Gastrocnemius medialis (tissue), 4 donors: ENCODE measurements at regions not wholly inside any gene's neighbourhood (a gene's known extent, or its start where the extent isn't known, plus 50 kb on each side); places are given as distances from the start of the nearest gene placed in this dataset.

Source experiments
- ATAC-seq, 2 donors: fragments of 150-250 bp; one replicate each; pipeline ENCODE4 v1.9.1; 2016
- DNase-seq, 2 donors: peaks; one replicate each; pipeline ENCODE4 v3.0.0-alpha.2; 2019
- H3K27ac ChIP-seq, 4 donors: fragments of 200-600 bp; sonication (generic); 1 replicate in 1 of 4; 2 replicates in 3 of 4; pipeline ENCODE4 v1.5.1; 2016 to 2018; ENCODE audit warnings: mild to moderate bottlenecking in 2 of 4, moderate library complexity in 1 of 4
- H3K27me3 ChIP-seq, 3 donors: fragments of 200-600 bp; sonication (generic) in 2 of 3; 1 replicate in 1 of 3; 2 replicates in 2 of 3; pipeline versions ENCODE4 v1.5.1 to v1.6.0; 2016 to 2019; ENCODE audit warnings: mild to moderate bottlenecking in 1 of 3, moderate library complexity in 1 of 3
- H3K36me3 ChIP-seq, 2 donors: fragments of 200-600 bp; sonication (generic) in 1 of 2; one replicate each; pipeline ENCODE4 v1.5.1; 2017 to 2018
- H3K4me1 ChIP-seq, 2 donors: fragments of 200-600 bp; sonication (generic) in 1 of 2; one replicate each; pipeline ENCODE4 v1.5.1; 2016 to 2017; ENCODE audit warnings: mild to moderate bottlenecking in 2 of 2
- H3K4me3 ChIP-seq, 4 donors: fragments of 200-600 bp; sonication (generic) in 3 of 4; 1 replicate in 1 of 4; 2 replicates in 3 of 4; pipeline ENCODE4 v1.5.1; 2016 to 2019; ENCODE audit warnings: mild to moderate bottlenecking in 2 of 4
- H3K9me3 ChIP-seq, 3 donors: fragments of 200-600 bp; sonication (generic) in 2 of 3; 1 replicate in 1 of 3; 2 replicates in 2 of 3; pipeline ENCODE4 v1.5.1; 2016 to 2019
- CTCF ChIP-seq, 5 experiments: fragments of 450-650 bp in 3 of 5; fragments of 200-600 bp in 2 of 5; sonication (generic) in 2 of 5; IDR thresholded peaks in 4 of 5; conservative IDR thresholded peaks in 1 of 5; 1 replicate in 4 of 5; 2 replicates in 1 of 5; pipeline ENCODE4 v1.5.1; 2016 to 2019; ENCODE audit warnings: antibody characterized with exemption in 5 of 5, mild to moderate bottlenecking in 3 of 5, moderate library complexity in 3 of 5
- POLR2A ChIP-seq, 2 donors: fragments of 450-650 bp; IDR thresholded peaks; one replicate each; pipeline ENCODE4 v1.6.1; 2017; ENCODE audit warnings: antibody characterized with exemption in 2 of 2, mild to moderate bottlenecking in 2 of 2, moderate library complexity in 2 of 2
- in situ Hi-C, 4 donors: fragments of 200-750 bp; cut with MboI; loops; one replicate each; pipeline versions ENCODE4 v1.15.0 to v1.8.0; 2017; ENCODE audit warnings: low sequenced_read_pairs in 4 of 4
- intact Hi-C: fragments of 100-400 bp; cut with DNase I; formaldehyde crosslinking; loops from one replicate; pipeline ENCODE4 v1.15.1; 2023; ENCODE audit warnings: low total_unique reads

- DNase-seq (no peak), ATAC-seq (no peak)
- Histone ChIP-seq H3K36me3 (no peaks in the 10 kb centered on the region), H3K9me3 (no peaks in the 10 kb centered on the region), H3K4me1 (peaks cover 2 to 5% of the 10 kb centered on the region in 2 donors), H3K4me3 (no peak overlapping the region), H3K27ac (no peak overlapping the region), H3K27me3 (no peaks in the 10 kb centered on the region)
- no peak for TF ChIP-seq POLR2A (IDR thresholded peaks at IDR 0.05)
- TF ChIP-seq CTCF (IDR thresholded peaks at IDR 0.05 in 4 of 5, conservative IDR thresholded peaks at IDR 0.05 in 1 of 5): no peak
- intact Hi-C loops: no loop called here
- in situ Hi-C loops: no loop called here
Measured at GRCh38 chr15:53307952-53308624, 451.4 kb downstream of the WDR72 start.

- ATAC-seq (no peak), DNase-seq (no peak)
- no peak overlapping the region for H3K4me3 ChIP-seq
- no peaks in the 10 kb centered on the region for H3K9me3 ChIP-seq
- H3K36me3 ChIP-seq: no peaks in the 10 kb centered on the region
- TF ChIP-seq POLR2A (IDR thresholded peaks at IDR 0.05) (no peak), CTCF (IDR thresholded peaks at IDR 0.05 in 4 of 5, conservative IDR thresholded peaks at IDR 0.05 in 1 of 5) (no peak)
- intact Hi-C loops: no loop called here
- no peaks in the 10 kb centered on the region for H3K27me3 ChIP-seq
- H3K27ac ChIP-seq: no peak overlapping the region
- peaks cover 9 to 11% of the 10 kb centered on the region in 2 donors for H3K4me1 ChIP-seq
- in situ Hi-C loops: no loop called here
Measured at GRCh38 chr15:53305554-53305953, 453.9 kb downstream of the WDR72 start.

- peaks cover 9 to 11% of the 10 kb centered on the region in 2 donors for H3K4me1 ChIP-seq
- H3K4me3 ChIP-seq: no peak overlapping the region
- no peak for ATAC-seq
- no peaks in the 10 kb centered on the region for H3K27me3 ChIP-seq
- no peaks in the 10 kb centered on the region for H3K36me3 ChIP-seq
- intact Hi-C loops (no loop called here), in situ Hi-C loops (no loop called here)
- DNase-seq: no peak
- H3K9me3 ChIP-seq: no peaks in the 10 kb centered on the region
- no peak overlapping the region for H3K27ac ChIP-seq
- TF ChIP-seq POLR2A (IDR thresholded peaks at IDR 0.05): no peak
- TF ChIP-seq CTCF (IDR thresholded peaks at IDR 0.05 in 4 of 5, conservative IDR thresholded peaks at IDR 0.05 in 1 of 5): no peak
Measured at GRCh38 chr15:53305101-53305500, 454.4 kb downstream of the WDR72 start.

- Histone ChIP-seq H3K27ac (no peak overlapping the region), H3K4me3 (no peak overlapping the region), H3K27me3 (no peaks in the 10 kb centered on the region), H3K36me3 (no peaks in the 10 kb centered on the region), H3K9me3 (no peaks in the 10 kb centered on the region), H3K4me1 (peaks cover 9 to 11% of the 10 kb centered on the region in 2 donors)
- TF ChIP-seq CTCF (IDR thresholded peaks at IDR 0.05 in 4 of 5, conservative IDR thresholded peaks at IDR 0.05 in 1 of 5) (no peak), POLR2A (IDR thresholded peaks at IDR 0.05) (no peak)
- intact Hi-C loops (no loop called here), in situ Hi-C loops (no loop called here)
- ATAC-seq (no peak), DNase-seq (no peak)
Measured at GRCh38 chr15:53297828-53298227, 461.6 kb downstream of the WDR72 start.

GRCh38 chr15:53296603-53297002 lies 462.9 kb downstream of the WDR72 start:
- DNase-seq (no peak), ATAC-seq (no peak)
- Histone ChIP-seq H3K36me3 (no peaks in the 10 kb centered on the region), H3K27ac (no peak overlapping the region), H3K4me3 (no peak overlapping the region), H3K4me1 (peaks cover 0 to 1% of the 10 kb centered on the region in 2 donors), H3K27me3 (no peaks in the 10 kb centered on the region), H3K9me3 (no peaks in the 10 kb centered on the region)
- intact Hi-C loops (no loop called here), in situ Hi-C loops (no loop called here)
- no peak for TF ChIP-seq POLR2A (IDR thresholded peaks at IDR 0.05)
- TF ChIP-seq CTCF (IDR thresholded peaks at IDR 0.05 in 4 of 5, conservative IDR thresholded peaks at IDR 0.05 in 1 of 5): no peak
